Umbilical cord (tissue), 1 donor: ENCODE measurements at regions not wholly inside any gene's neighbourhood (a gene's known extent, or its start where the extent isn't known, plus 50 kb on each side); places are given as distances from the start of the nearest gene placed in this dataset.

Experiments used
- DNase-seq: peaks from one replicate; pipeline ENCODE4 v3.0.0-alpha.2; 2015; ENCODE audit warnings: low spot score

DNA sequence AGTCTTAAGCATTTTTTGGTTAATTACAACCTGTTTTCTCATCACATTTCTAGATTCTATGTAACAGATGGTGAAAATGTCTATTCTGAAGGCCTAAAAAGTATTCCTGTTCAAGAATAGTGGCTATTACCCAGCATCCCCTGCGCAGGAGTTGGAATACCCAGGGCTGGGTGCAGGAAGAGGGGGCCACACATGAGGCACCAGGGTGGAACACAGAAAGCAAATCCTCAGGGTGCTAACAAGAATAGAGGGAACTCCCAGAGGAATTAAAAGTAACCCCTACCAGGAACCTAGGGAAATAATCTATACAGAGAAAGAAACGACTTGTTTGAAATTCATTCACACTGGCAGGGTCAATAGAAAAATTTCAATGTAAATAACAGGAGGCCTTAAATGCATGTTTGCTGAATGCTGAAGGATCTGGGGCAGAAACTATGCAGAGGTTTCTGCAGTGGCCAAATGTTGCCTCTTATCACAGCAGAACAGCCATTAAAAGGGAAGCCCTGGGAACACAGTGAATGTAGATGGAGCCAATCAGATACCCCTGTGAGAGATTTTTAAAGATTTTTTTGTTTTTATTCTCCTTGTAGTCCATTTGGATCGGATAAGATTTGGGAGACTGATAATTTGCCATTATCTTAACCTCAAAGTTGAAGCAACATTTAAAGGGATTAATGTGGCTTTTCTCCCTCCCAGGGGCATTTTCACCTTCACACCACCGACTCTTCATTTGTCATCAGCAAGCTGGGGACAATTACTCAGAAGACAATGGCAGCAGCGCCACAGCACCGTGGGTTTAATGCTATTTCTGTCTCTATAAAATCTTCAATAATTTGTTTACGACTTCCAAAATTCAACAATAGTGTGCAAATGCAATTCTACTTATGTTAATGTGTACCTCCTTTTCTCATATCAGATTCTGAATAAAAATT lies 196.0 kb upstream of the PSMD7 start:
- DNase-seq, result peak; percentile 18

DNA sequence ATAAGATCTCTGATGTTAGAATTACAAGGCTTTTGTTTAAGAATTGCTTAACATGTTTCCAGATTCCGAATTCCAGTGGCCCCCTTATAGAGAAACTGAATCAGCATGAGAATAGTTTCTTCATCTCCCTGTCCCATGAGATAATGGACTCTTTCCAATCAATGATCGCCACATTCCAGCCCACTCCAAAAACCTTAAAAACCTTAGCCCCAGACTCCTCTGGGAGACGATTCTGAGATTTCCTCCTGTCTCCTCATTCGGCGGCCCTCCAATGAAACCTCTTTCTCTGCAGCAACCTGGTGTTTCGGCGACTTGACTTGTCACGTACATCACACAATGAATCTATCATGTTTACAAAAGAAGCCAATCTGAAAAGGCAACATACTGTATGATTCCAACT lies 197.1 kb upstream of the PSMD7 start:
- no peak for DNase-seq

DNA sequence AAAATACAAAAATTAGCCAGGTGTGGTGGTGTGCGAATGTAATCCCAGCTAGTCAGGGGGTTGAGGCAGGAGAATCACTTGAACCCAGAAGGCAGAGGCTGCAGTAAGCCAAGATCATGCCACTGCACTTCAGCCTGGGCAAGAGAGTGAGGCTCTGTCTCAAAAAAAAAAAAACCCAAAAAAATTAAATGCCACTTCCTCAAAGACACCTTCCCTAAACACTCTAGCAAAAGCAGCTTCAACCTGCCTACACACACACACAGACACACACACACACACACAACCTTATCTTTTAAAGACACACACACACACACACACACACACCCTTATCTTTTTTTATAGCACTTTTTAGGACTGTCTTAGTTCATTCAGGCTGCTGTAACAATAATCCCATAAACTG lies 201.7 kb upstream of the PSMD7 start:
- DNase-seq, result no peak

DNA sequence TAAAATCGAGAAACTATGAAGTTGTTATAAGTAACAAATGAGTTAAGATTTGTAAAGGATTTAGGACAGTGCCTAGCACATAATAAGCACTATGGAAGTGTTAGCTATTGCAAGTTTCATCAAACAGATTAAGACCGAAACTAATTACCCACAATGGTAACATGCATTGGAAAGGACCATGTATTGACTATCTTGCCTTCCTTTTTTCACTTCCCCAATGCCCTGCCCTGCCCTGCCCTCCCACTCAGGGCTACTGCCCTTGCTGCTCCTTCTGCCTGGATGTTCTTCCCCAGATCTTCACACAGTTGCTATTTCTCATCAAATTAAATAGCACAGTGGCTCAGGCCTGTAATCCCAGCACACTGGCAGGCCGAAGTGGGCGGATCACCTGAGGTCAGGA lies 202.1 kb upstream of the PSMD7 start:
- DNase-seq, result no peak

DNA sequence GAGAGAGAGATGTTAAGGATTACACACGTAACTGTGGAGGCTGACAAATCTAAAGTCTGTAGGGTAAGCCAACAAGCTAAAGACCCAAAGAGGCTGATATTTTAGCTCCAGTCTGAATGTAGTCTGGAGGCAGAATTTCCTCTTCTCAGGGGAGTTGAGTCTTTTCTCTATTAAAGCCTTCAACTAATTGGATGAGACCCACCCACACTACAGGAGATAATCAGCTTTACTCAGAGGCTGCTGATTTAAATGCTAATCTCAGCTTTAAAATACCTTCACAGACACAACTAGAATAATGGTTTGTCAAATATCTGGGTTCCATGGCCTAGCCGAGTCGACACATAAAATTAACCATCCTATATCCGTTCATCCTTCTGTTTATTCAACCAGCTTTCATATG lies 204.3 kb upstream of the PSMD7 start:
- DNase-seq, result no peak

DNA sequence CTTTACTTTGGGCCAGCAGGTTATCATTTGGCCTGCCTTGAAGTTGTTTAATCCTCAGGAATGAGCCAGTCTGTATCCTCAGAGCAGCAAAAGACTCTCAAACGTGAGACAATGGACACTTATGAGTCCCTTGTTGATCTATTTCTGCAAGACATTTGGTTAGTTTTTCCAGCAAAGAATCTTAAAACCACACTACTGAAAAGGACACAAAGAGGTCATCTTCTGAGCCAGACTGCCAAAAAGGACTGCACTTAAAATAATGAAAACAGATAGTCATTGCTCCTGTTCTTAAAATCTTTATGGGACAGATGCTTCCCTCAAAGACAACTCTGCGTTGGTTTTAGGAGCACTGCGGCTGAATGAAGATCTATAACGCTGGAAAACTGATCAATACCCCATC lies 205.7 kb upstream of the PSMD7 start:
- DNase-seq, result no peak

- DNase-seq, result no peak
Measured at GRCh38 chr16:74083541-74083940, 213.1 kb upstream of the PSMD7 start.

DNA sequence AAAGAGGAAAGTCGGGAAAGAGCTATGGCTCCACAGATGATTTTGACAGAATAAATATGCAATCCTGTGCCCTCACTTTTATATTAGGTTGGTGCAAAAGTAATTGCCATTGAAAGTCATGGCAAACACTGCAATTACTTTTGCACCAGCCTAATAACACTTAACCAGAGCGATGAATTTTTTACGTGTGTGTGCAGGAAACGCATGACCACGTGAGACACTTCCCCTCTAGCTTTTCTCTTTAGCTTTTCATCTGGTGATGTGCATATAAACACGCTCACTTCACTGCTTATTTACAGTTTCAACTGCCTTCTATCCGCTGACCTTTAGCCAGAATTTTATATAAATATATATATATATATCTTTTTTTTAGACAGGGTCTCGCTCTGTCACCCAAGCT lies 216.3 kb upstream of the PSMD7 start:
- no peak for DNase-seq

- DNase-seq, result no peak
Measured at GRCh38 chr16:74079232-74079586, 217.4 kb upstream of the PSMD7 start.

DNA sequence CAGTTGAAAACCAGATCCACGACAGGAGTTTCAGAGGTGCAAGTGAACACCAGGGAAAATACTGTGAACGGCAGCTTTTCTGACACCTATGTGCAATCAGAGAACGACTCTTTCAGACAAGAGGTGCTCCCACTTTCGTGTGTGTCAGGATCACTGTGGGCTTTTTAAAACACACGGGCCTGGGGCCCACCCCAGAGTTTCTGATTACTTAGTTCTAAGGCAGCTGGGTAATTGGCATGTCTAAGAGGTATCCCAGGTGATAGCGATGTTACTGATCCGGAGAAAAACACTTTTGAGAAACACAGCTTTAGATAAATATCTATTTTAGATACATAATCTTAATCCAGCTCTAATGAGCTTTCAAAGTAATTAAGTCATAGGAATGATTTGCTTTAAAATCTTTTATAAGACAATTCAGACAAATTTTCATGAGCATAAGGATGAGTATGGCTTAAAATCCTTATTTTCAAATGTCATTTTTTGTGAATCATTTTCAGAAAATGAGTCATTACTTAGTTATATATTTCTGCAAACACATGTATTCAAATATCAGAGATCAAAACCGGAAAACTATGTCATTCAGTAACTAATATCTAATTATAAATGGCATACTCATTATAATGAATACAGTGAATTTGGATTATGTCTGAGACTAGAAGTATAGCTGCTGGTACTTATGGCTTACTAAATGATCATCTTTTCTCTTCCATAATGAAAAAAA lies 217.9 kb upstream of the PSMD7 start:
- DNase-seq, result no peak

GRCh38 chr16:74076568-74076967 lies 220.0 kb upstream of the PSMD7 start:
- DNase-seq, result no peak

DNA sequence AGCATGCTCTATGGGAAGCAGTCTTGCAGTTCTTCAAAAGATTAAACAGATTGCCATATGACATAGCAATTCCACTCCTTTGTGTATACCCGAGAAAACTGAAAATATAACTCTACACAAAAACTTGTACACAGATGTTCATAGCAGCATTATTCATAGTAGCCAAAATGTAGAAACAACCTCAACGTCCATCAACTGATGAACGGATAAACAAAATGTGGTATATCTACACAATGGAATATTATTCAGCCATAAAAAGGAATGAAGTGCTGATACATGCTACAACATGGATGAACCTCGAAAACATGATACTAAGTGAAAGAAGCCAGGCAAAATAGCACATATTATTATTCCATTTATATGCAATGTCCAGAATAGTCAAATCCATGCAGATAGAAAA lies 221.2 kb upstream of the PSMD7 start:
- no peak for DNase-seq

DNA sequence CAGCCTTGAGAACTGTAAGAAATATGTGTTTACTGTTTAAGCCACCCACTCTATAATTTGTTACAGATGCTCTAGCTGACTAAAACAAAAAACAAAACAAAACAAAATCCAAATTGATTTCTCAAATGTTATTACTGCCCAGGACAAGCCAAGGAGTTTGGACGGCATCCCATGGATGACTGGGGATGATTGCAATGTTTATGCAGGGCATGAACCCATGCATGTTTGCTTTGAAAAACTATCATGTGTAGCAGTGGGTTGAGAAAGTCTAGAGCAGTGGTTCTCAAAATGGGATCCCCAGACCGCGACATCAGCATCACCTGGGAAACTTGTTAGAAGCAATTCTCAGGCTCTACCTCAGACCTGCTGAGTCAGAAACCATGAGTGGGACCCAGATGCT lies 223.2 kb upstream of the PSMD7 start:
- no peak for DNase-seq

DNA sequence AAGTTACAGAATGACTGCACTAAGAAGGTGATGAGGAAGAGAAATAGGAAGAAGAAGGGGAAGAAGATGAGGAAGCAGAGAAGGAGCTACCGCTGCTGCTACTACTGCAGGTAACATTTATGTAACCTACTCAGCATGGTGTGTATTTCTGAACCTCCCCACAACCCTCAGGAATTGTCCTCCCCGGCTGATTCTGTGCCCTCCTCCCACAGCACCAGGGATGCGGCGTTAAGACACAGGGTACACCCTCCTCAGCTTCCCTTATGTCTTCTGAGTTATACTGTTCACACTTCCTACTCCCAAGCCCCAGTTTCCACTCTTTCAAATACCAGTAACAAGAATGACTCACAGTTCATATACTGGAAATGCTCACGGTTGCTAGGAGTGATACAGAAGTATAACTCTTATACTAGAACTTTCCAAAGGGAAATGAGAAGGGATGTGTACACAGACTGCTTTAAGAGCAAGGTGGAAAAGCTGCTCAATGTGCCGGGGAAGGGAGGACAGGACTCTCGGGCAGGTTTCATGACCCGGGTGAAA lies 224.5 kb upstream of the PSMD7 start:
- DNase-seq, result no peak

GRCh38 chr16:74070237-74070636 lies 226.4 kb upstream of the PSMD7 start:
- DNase-seq, result no peak

DNA sequence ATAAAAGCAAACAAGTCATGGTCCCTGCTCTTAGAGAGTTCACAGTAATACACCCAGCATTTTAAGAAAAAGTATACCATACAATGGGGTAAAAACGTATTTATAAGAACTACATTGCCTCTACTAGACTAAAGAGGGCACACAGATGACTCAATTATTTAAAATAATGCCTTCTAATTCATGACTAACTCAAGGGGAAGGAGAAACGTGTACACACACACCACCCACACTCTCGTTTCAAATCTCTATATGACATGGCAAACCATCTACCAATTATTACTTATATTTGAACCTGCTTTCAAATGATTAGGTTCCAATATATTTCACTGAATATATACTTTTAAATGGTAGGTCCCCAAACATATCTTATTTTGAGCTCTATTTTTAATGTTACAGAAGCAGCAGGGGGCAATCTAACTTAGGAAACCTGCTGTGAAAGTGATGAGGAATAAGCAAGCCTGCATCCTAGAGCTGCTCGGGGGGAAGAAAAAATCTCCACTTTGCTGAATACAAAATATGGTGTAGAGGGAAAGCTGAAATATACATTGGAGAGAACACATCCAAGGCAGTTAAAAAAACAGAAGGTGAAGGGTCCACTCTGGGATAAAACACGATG lies 232.4 kb upstream of the PSMD7 start:
- peak; percentile 55 for DNase-seq

DNA sequence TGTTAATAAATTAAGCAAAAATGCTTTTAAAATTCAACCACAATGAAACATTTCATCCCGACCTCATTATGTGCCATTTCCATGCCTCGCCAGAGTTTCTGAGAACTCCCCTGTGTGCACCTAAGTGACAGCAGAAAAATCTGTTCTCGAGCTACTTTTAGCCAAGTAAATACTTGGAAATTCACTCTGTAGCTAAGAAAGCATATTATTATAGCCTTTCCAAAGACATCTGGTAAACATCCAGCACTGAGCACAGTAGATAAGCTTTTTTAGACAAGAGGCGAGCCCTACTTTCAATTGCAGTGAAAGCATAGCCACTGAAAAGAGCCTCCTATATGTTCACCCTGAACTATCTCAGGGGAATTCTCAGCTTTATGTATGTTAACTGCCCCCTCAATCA lies 242.8 kb upstream of the PSMD7 start:
- DNase-seq, result peak; percentile 92

GRCh38 chr16:74053312-74053711 lies 243.3 kb upstream of the PSMD7 start:
- DNase-seq, result no peak

DNA sequence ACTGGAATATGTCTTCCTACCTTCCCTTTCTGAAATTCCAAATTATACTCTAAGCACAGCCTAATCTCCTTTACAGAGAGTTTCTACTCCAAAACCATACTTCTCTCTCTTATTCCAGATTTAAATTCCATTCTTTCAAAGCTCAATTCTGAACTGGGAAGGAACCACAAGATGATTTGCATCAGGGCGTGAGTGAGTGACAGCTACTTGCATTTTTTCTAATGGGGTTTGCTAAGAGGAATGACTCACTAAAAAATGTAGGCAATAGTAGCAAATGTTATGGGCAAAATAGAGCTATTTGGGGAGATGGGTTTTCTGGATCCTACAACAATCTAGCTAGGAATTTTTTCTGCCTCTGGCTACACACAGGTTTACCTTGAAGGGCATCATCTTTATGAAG lies 244.6 kb upstream of the PSMD7 start:
- DNase-seq, result no peak

- DNase-seq, result no peak
Measured at GRCh38 chr16:74049027-74049426, 247.6 kb upstream of the PSMD7 start.

DNA sequence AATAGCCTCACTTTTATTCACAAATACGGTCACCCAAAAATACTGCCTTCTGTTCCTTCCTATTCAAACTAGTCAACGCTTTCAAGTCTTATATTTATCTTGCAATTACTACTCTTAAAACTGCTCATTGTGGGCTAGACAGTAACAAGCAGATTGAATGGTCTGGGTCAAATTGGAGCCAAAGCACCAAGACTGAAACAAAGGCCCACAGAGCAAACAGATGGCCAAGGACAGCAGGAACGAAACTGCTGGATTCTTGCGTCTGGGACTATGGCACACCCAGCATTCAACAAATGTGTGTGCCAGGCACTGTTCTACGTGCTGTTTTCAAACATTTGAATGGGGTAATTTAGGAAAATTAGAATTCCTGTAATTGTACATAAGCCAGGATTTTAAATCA lies 250.1 kb upstream of the PSMD7 start:
- no peak for DNase-seq

GRCh38 chr16:74045513-74045912 lies 251.1 kb upstream of the PSMD7 start:
- DNase-seq, result no peak

GRCh38 chr16:74035816-74036215 lies 260.8 kb upstream of the PSMD7 start:
- DNase-seq, result peak; percentile 32
